ENCODE measurements at regions not wholly inside any gene's neighbourhood (a gene's known extent, or its start where the extent isn't known, plus 50 kb on each side); places are given as distances from the start of the nearest gene placed in this dataset.

DNA sequence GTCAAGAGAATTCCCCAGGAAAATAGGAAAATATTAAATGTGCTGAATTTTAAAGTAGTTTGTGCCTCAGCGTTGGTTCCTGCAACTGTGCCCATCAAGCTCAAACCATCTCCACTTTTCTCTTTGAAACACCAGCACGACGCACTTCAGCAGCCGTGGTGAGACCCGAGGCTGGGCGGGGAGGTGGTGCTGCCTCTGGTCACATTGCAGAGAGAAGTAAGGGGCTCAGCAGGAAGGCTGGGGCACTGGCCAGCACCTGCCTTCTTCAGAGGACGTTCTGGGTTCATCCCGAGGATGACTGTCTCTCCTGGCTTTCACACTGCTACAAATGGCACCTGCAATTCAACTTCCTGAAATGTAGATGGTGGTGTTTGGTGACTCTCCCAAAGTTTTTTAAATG, 323.7 kb upstream of the SALL3 start:
- TF ChIP-seq, protein P1, sequence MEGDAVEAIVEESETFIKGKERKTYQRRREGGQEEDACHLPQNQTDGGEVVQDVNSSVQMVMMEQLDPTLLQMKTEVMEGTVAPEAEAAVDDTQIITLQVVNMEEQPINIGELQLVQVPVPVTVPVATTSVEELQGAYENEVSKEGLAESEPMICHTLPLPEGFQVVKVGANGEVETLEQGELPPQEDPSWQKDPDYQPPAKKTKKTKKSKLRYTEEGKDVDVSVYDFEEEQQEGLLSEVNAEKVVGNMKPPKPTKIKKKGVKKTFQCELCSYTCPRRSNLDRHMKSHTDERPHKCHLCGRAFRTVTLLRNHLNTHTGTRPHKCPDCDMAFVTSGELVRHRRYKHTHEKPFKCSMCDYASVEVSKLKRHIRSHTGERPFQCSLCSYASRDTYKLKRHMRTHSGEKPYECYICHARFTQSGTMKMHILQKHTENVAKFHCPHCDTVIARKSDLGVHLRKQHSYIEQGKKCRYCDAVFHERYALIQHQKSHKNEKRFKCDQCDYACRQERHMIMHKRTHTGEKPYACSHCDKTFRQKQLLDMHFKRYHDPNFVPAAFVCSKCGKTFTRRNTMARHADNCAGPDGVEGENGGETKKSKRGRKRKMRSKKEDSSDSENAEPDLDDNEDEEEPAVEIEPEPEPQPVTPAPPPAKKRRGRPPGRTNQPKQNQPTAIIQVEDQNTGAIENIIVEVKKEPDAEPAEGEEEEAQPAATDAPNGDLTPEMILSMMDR (conservative IDR thresholded peaks at IDR 0.05; ENCODE audit: low read depth, low read length) = no peak
- no peaks in the 10 kb centered on the region for H4K20me1 ChIP-seq (ENCODE audit: insufficient read depth)
- H2AFZ ChIP-seq (ENCODE audit: low read depth) = no peak overlapping the region
- H3K4me1 ChIP-seq (ENCODE audit: low read depth, poor library complexity, severe bottlenecking) = no peaks in the 10 kb centered on the region
- H3K36me3 ChIP-seq (ENCODE audit: insufficient read depth) = no peaks in the 10 kb centered on the region
- no peaks in the 10 kb centered on the region for H3K79me2 ChIP-seq (ENCODE audit: insufficient read depth, low read depth)
- no peak overlapping the region for H3K4me2 ChIP-seq
- H3K9ac ChIP-seq = no peak overlapping the region
- H3K4me3 ChIP-seq (IDR thresholded peaks at IDR 0.05; ENCODE audit: insufficient read depth, low read depth, low read length) = no peak overlapping the region
- no peak overlapping the region for H3K27ac ChIP-seq
- no peaks in the 10 kb centered on the region for H3K27me3 ChIP-seq (ENCODE audit: insufficient read depth, low read depth)

DNA sequence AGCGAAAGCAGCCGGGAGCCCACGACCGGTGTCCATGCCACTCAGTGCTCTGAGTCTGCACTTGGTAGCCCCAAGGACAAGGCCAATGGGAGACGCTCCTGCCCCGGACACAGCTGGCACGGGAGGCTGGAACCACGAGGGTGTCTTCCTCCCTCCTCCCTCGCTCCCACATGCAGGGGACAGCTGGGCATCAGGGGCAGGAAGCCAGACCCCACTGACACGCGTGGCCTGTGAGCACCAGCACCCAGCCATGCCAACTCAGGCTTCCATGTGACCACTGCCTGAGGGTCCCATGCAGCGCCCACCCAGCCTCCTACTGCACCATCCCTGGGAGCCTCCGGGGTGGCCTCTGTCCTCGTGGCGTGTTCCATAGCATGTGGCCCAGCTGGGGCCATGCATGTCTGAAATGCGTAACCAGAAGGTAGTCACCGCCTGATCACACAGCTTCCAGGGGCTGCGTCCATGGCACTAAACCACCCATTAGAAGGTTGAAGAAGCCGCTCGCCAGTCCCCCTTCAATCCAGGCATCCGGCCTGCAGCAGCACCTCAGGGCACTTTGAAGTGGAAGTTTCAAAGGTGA, 323.2 kb upstream of the SALL3 start:
- Histone ChIP-seq H3K4me1 (ENCODE audit: low read depth, poor library complexity, severe bottlenecking) (no peaks in the 10 kb centered on the region), H4K20me1 (ENCODE audit: insufficient read depth) (no peaks in the 10 kb centered on the region), H3K79me2 (ENCODE audit: insufficient read depth, low read depth) (no peaks in the 10 kb centered on the region), H3K27ac (no peak overlapping the region), H3K36me3 (ENCODE audit: insufficient read depth) (no peaks in the 10 kb centered on the region), H3K4me3 (IDR thresholded peaks at IDR 0.05; ENCODE audit: insufficient read depth, low read depth, low read length) (no peak overlapping the region), H3K9ac (no peak overlapping the region), H3K4me2 (no peak overlapping the region), H3K27me3 (ENCODE audit: insufficient read depth, low read depth) (no peaks in the 10 kb centered on the region), H2AFZ (ENCODE audit: low read depth) (no peak overlapping the region)
- TF ChIP-seq, protein P1 (conservative IDR thresholded peaks at IDR 0.05; ENCODE audit: low read depth, low read length) = no peak

DNA sequence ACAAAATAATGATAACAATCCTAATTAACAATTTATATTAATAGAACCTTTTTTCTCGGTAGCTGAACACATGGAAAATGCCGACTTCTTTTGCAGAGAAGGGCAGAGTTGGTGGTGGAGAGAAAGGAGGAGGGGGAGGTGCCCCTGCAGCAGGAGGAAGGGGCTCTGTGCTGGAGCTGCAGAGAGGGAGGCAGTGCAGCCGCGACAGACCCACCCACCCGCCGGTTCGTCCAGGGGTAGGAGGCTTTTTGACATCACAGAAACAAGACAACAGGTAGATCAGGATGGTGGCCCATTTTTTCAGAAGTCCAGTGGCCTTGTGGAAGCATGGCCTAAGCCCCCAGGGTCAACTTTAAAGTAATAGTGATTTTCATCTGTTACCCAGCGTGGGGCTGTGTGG, 321.1 kb upstream of the SALL3 start:
- Histone ChIP-seq H2AFZ (ENCODE audit: low read depth) (no peak overlapping the region), H3K79me2 (ENCODE audit: insufficient read depth, low read depth) (no peaks in the 10 kb centered on the region), H3K36me3 (ENCODE audit: insufficient read depth) (no peaks in the 10 kb centered on the region), H3K9ac (no peak overlapping the region), H3K4me1 (ENCODE audit: low read depth, poor library complexity, severe bottlenecking) (no peaks in the 10 kb centered on the region), H3K4me3 (IDR thresholded peaks at IDR 0.05; ENCODE audit: insufficient read depth, low read depth, low read length) (no peak overlapping the region), H3K27ac (no peak overlapping the region), H4K20me1 (ENCODE audit: insufficient read depth) (no peaks in the 10 kb centered on the region), H3K27me3 (ENCODE audit: insufficient read depth, low read depth) (no peaks in the 10 kb centered on the region), H3K4me2 (no peak overlapping the region)
- TF ChIP-seq, protein P1 (conservative IDR thresholded peaks at IDR 0.05; ENCODE audit: low read depth, low read length) = no peak

DNA sequence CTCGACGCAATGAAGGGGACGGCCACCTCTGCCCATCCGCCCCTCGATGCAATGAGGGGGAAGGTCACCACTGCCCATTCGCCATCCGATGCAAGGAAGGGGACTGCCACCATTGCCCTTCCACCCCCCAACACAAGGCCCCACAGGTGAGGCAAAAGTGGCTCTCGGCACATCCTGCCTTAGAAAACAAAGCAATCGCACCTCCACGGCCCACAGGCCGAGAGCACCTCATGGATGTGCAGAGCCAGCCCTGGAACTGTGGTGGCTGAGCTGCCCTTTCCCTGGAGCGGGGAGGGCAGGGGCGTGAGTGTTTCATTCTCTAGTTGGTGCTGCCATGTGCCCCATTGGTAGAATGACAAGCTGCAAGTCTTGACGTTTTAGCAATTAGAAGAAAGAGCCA, 320.6 kb upstream of the SALL3 start:
- no peaks in the 10 kb centered on the region for H3K79me2 ChIP-seq (ENCODE audit: insufficient read depth, low read depth)
- no peak overlapping the region for H2AFZ ChIP-seq (ENCODE audit: low read depth)
- H3K4me2 ChIP-seq = no peak overlapping the region
- H3K27me3 ChIP-seq (ENCODE audit: insufficient read depth, low read depth) = no peaks in the 10 kb centered on the region
- H3K4me3 ChIP-seq (IDR thresholded peaks at IDR 0.05; ENCODE audit: insufficient read depth, low read depth, low read length) = no peak overlapping the region
- no peak overlapping the region for H3K27ac ChIP-seq
- H3K36me3 ChIP-seq (ENCODE audit: insufficient read depth) = no peaks in the 10 kb centered on the region
- TF ChIP-seq, protein P1 (conservative IDR thresholded peaks at IDR 0.05; ENCODE audit: low read depth, low read length) = no peak
- H3K9ac ChIP-seq = no peak overlapping the region
- H3K4me1 ChIP-seq (ENCODE audit: low read depth, poor library complexity, severe bottlenecking) = no peaks in the 10 kb centered on the region
- no peaks in the 10 kb centered on the region for H4K20me1 ChIP-seq (ENCODE audit: insufficient read depth)

Data from KMS-11 (cell line).